ENCODE measurements at regions not wholly inside any gene's neighbourhood (a gene's known extent, or its start where the extent isn't known, plus 50 kb on each side); places are given as distances from the start of the nearest gene placed in this dataset.

- TF ChIP-seq CTCF (IDR thresholded peaks at IDR 0.05; ENCODE audit: insufficient read depth, low read depth, low read length) (no peak), EZH2 (IDR thresholded peaks at IDR 0.05; ENCODE audit: insufficient read depth, low read length) (no peak)
Observed at GRCh38 chr4:22216278-22216677, 267.7 kb upstream of the KCNIP4 start.

Measured in astrocyte (in vitro differentiated cells and primary cell).